GM19463 (cell line): ENCODE measurements at regions not wholly inside any gene's neighbourhood (a gene's known extent, or its start where the extent isn't known, plus 50 kb on each side); places are given as distances from the start of the nearest gene placed in this dataset.
"Not testable (repeated sequence)": the region's sequence is repeated elsewhere in the genome, so short reads cannot be mapped to it uniquely, and the experiment has no call there.

Source experiments
- ATAC-seq: cut with Tn5 transposase; IDR thresholded peaks from one replicate; pipeline ENCODE4 v1.9.1; 2021; ENCODE audit warnings: mild to moderate bottlenecking, moderate library complexity; ENCODE audit not compliant: unreplicated experiment

- no peak for ATAC-seq
These were observed 770.2 kb upstream of the FAM174A start for GRCh38 chr5:99765011-99765410.

GRCh38 chr5:99763021-99763774, 772.0 kb upstream of the FAM174A start:
- ATAC-seq: no peak

GRCh38 chr5:99747342-99747741, 787.8 kb upstream of the FAM174A start:
- ATAC-seq: no peak

GRCh38 chr5:99733146-99733545, 802.0 kb upstream of the FAM174A start:
- ATAC-seq: not testable (repeated sequence)

GRCh38 chr5:99730653-99731052, 801.8 kb upstream of the CHD1 start:
- not testable (repeated sequence) for ATAC-seq

- ATAC-seq: no peak
These were observed 796.0 kb upstream of the CHD1 start for GRCh38 chr5:99724732-99725290.

- no peak for ATAC-seq
These were observed 792.7 kb upstream of the CHD1 start for GRCh38 chr5:99721506-99721905.

- ATAC-seq: no peak
These were observed 787.1 kb upstream of the CHD1 start for GRCh38 chr5:99715921-99716320.

- no peak for ATAC-seq
These were observed 777.4 kb upstream of the CHD1 start for GRCh38 chr5:99706160-99706559.

- no peak for ATAC-seq
These were observed 773.8 kb upstream of the CHD1 start for GRCh38 chr5:99702565-99702964.

- no peak for ATAC-seq
These were observed 766.1 kb upstream of the CHD1 start for GRCh38 chr5:99694884-99695283.

- ATAC-seq: no peak
These were observed 757.7 kb upstream of the CHD1 start for GRCh38 chr5:99686538-99686937.

- ATAC-seq: no peak
These were observed 747.2 kb upstream of the CHD1 start for GRCh38 chr5:99675974-99676373.

- ATAC-seq: no peak
These were observed 745.3 kb upstream of the CHD1 start for GRCh38 chr5:99674101-99674500.

- no peak for ATAC-seq
These were observed 736.2 kb upstream of the CHD1 start for GRCh38 chr5:99664972-99665371.

GRCh38 chr5:99651298-99651697, 722.5 kb upstream of the CHD1 start:
- ATAC-seq: no peak

- ATAC-seq: no peak
These were observed 717.3 kb upstream of the CHD1 start for GRCh38 chr5:99646011-99646647.

GRCh38 chr5:99644822-99645221, 716.0 kb upstream of the CHD1 start:
- ATAC-seq: no peak

- ATAC-seq: no peak
These were observed 711.8 kb upstream of the CHD1 start for GRCh38 chr5:99640646-99641045.

- ATAC-seq: no peak
These were observed 711.1 kb upstream of the CHD1 start for GRCh38 chr5:99639905-99640304.

- no peak for ATAC-seq
These were observed 707.9 kb upstream of the CHD1 start for GRCh38 chr5:99636663-99637062.
